Germinal center (tissue), 1 donor: ENCODE measurements at regions not wholly inside any gene's neighbourhood (a gene's known extent, or its start where the extent isn't known, plus 50 kb on each side); places are given as distances from the start of the nearest gene placed in this dataset.
"Not testable (repeated sequence)": the region's sequence is repeated elsewhere in the genome, so short reads cannot be mapped to it uniquely, and the experiment has no call there.

Experiments used
- DNase-seq: peaks from one replicate; pipeline ENCODE4 v3.0.0; 2012; ENCODE audit warnings: mixed read lengths, low spot score

- no peak for DNase-seq
Measured at GRCh38 chr12:60522684-60523400, 927.0 kb downstream of the SLC16A7 start.

- DNase-seq, result no peak
Measured at GRCh38 chr12:60529261-60529660, 933.4 kb downstream of the SLC16A7 start.

GRCh38 chr12:60529723-60530122 is 933.9 kb downstream of the SLC16A7 start:
- no peak for DNase-seq

GRCh38 chr12:60535363-60535762 is 939.5 kb downstream of the SLC16A7 start:
- no peak for DNase-seq

- no peak for DNase-seq
Measured at GRCh38 chr12:60539592-60539991, 943.8 kb downstream of the SLC16A7 start.

GRCh38 chr12:60568914-60569313 is 973.1 kb downstream of the SLC16A7 start:
- no peak for DNase-seq

- DNase-seq, result no peak
Measured at GRCh38 chr12:60577607-60578006, 981.8 kb downstream of the SLC16A7 start.

- DNase-seq, result not testable (repeated sequence)
Measured at GRCh38 chr12:60587664-60588063, 991.8 kb downstream of the SLC16A7 start.

- no peak for DNase-seq
Measured at GRCh38 chr12:60594035-60594711, 998.3 kb downstream of the SLC16A7 start.

- DNase-seq, result no peak
Measured at GRCh38 chr12:60602601-60603000, 1006.8 kb downstream of the SLC16A7 start.

GRCh38 chr12:60603475-60603874 is 1007.6 kb downstream of the SLC16A7 start:
- not testable (repeated sequence) for DNase-seq

GRCh38 chr12:60616400-60616799 is 1020.6 kb downstream of the SLC16A7 start:
- DNase-seq, result no peak

GRCh38 chr12:60630796-60631195 is 1035.0 kb downstream of the SLC16A7 start:
- DNase-seq, result no peak

- no peak for DNase-seq
Measured at GRCh38 chr12:60644076-60644475, 1048.2 kb downstream of the SLC16A7 start.

- no peak for DNase-seq
Measured at GRCh38 chr12:60666895-60667294, 1071.1 kb downstream of the SLC16A7 start.

- no peak for DNase-seq
Measured at GRCh38 chr12:60672949-60673348, 1077.1 kb downstream of the SLC16A7 start.

GRCh38 chr12:60684988-60685655 is 1089.3 kb downstream of the SLC16A7 start:
- DNase-seq, result no peak

- DNase-seq, result no peak
Measured at GRCh38 chr12:60689137-60689536, 1093.3 kb downstream of the SLC16A7 start.

GRCh38 chr12:60693019-60693626 is 1097.3 kb downstream of the SLC16A7 start:
- no peak for DNase-seq

GRCh38 chr12:60704171-60704914 is 1108.5 kb downstream of the SLC16A7 start:
- DNase-seq, result no peak

GRCh38 chr12:60710246-60710645 is 1114.4 kb downstream of the SLC16A7 start:
- DNase-seq, result no peak
